8988T (cell line): ENCODE measurements at regions not wholly inside any gene's neighbourhood (a gene's known extent, or its start where the extent isn't known, plus 50 kb on each side); places are given as distances from the start of the nearest gene placed in this dataset.

ENCODE experiments used
- DNase-seq: peaks from one replicate; pipeline ENCODE4 v3.0.0; 2011

GRCh38 chr2:191738003-191738402 lies 60.1 kb downstream of the NABP1 start:
- DNase-seq = no peak

GRCh38 chr2:191738667-191739066 lies 60.7 kb downstream of the NABP1 start:
- DNase-seq = no peak

GRCh38 chr2:191739194-191739593 lies 61.3 kb downstream of the NABP1 start:
- no peak for DNase-seq

GRCh38 chr2:191740016-191740419 lies 62.1 kb downstream of the NABP1 start:
- DNase-seq = no peak

GRCh38 chr2:191740759-191741158 lies 62.8 kb downstream of the NABP1 start:
- no peak for DNase-seq

GRCh38 chr2:191746346-191747169 lies 68.6 kb downstream of the NABP1 start:
- DNase-seq = no peak

- no peak for DNase-seq
Observed at GRCh38 chr2:191747170-191747530, 69.2 kb downstream of the NABP1 start.

GRCh38 chr2:191748059-191748461 lies 70.1 kb downstream of the NABP1 start:
- DNase-seq = no peak

GRCh38 chr2:191748528-191749180 lies 70.7 kb downstream of the NABP1 start:
- DNase-seq = no peak

GRCh38 chr2:191749181-191749540 lies 71.2 kb downstream of the NABP1 start:
- DNase-seq = no peak

GRCh38 chr2:191754103-191754502 lies 76.2 kb downstream of the NABP1 start:
- DNase-seq = no peak

GRCh38 chr2:191756761-191757160 lies 78.8 kb downstream of the NABP1 start:
- no peak for DNase-seq

GRCh38 chr2:191757208-191757607 lies 79.3 kb downstream of the NABP1 start:
- no peak for DNase-seq

- peak; percentile 62 for DNase-seq
Observed at GRCh38 chr2:191758518-191759507, 80.9 kb downstream of the NABP1 start.

GRCh38 chr2:191759680-191760079 lies 81.7 kb downstream of the NABP1 start:
- DNase-seq = no peak

- no peak for DNase-seq
Observed at GRCh38 chr2:191760655-191761262, 82.8 kb downstream of the NABP1 start.

- DNase-seq = no peak
Observed at GRCh38 chr2:191773136-191773535, 73.8 kb downstream of the CAVIN2 start.

GRCh38 chr2:191777351-191777750 lies 69.5 kb downstream of the CAVIN2 start:
- no peak for DNase-seq

GRCh38 chr2:191778041-191778440 lies 68.8 kb downstream of the CAVIN2 start:
- no peak for DNase-seq

- DNase-seq = no peak
Observed at GRCh38 chr2:191782351-191782750, 64.5 kb downstream of the CAVIN2 start.

- no peak for DNase-seq
Observed at GRCh38 chr2:191783416-191783815, 63.5 kb downstream of the CAVIN2 start.
